Hepatocyte (in vitro differentiated cells): ENCODE measurements at regions not wholly inside any gene's neighbourhood (a gene's known extent, or its start where the extent isn't known, plus 50 kb on each side); places are given as distances from the start of the nearest gene placed in this dataset.

ENCODE experiments used
- DNase-seq: peaks from one replicate; pipeline ENCODE4 v3.0.0-alpha.2; 2016; ENCODE audit warnings: low spot score
- H2AFZ ChIP-seq: fragments of 200-600 bp; sonication (generic); 2 replicates; pipeline ENCODE4 v1.6.0; 2016; ENCODE audit warnings: antibody characterized with exemption, mild to moderate bottlenecking
- H3K27ac ChIP-seq: fragments of 200-600 bp; sonication (generic); 2 replicates; pipeline ENCODE4 v1.5.1; 2016; ENCODE audit warnings: mild to moderate bottlenecking
- H3K27me3 ChIP-seq: fragments of 200-600 bp; sonication (generic); 2 replicates; pipeline ENCODE4 v1.6.1; 2016
- H3K36me3 ChIP-seq: fragments of 200-600 bp; sonication (generic); replicated peaks from 2 replicates; pipeline ENCODE4 v1.5.1; 2016; ENCODE audit warnings: low read depth; ENCODE audit not compliant: insufficient read depth
- H3K4me1 ChIP-seq: fragments of 200-600 bp; sonication (generic); 2 replicates; pipeline ENCODE4 v1.5.1; 2016; ENCODE audit warnings: mild to moderate bottlenecking, moderate library complexity; ENCODE audit not compliant: insufficient read depth
- H3K4me2 ChIP-seq: fragments of 200-600 bp; sonication (generic); 2 replicates; pipeline ENCODE4 v1.6.0; 2016
- H3K4me3 ChIP-seq: fragments of 200-600 bp; sonication (generic); 2 replicates; pipeline ENCODE4 v1.5.1; 2016; ENCODE audit warnings: mild to moderate bottlenecking
- H3K79me2 ChIP-seq: fragments of 200-600 bp; sonication (generic); 2 replicates; pipeline ENCODE4 v1.6.0; 2017; ENCODE audit warnings: mild to moderate bottlenecking
- H3K9me2 ChIP-seq: fragments of 200-600 bp; sonication (generic); replicated peaks from 2 replicates; pipeline ENCODE4 v1.6.0; 2017; ENCODE audit warnings: mild to moderate bottlenecking; ENCODE audit not compliant: insufficient read depth
- H3K9me3 ChIP-seq: fragments of 200-600 bp; sonication (generic); 2 replicates; pipeline ENCODE4 v1.5.1; 2016; ENCODE audit warnings: low read depth, mild to moderate bottlenecking
- H4K20me1 ChIP-seq: fragments of 200-600 bp; sonication (generic); 2 replicates; pipeline ENCODE4 v1.6.0; 2016; ENCODE audit warnings: mild to moderate bottlenecking; ENCODE audit not compliant: insufficient read depth, poor library complexity, severe bottlenecking
- EZH2 ChIP-seq: fragments of 200-600 bp; sonication (generic); IDR thresholded peaks from 2 replicates; pipeline ENCODE4 v1.6.1; 2016; ENCODE audit warnings: antibody characterized with exemption, mild to moderate bottlenecking, borderline replicate concordance
- EZH2phosphoT487 ChIP-seq: fragments of 200-600 bp; sonication (generic); IDR thresholded peaks from one replicate; pipeline ENCODE4 v1.6.1; 2018; ENCODE audit warnings: antibody characterized with exemption, mild to moderate bottlenecking, low read depth, moderate library complexity; ENCODE audit not compliant: unreplicated experiment, severe bottlenecking
- WGBS: methylation state at CpG from one replicate; pipeline ENCODE4 v1.1.6; 2016; ENCODE audit warnings: low lambda C conversion rate; ENCODE audit errors: missing lambda C conversion rate; 5-methylcytosine and 5-hydroxymethylcytosine counted together
- TF ChIP-seq, protein P1 (sequence below): fragments of 200-600 bp; sonication (generic); IDR thresholded peaks from 2 replicates; pipeline ENCODE4 v1.5.1; 2016; ENCODE audit warnings: antibody characterized with exemption, mild to moderate bottlenecking; ENCODE audit not compliant: poor library complexity

DNA sequence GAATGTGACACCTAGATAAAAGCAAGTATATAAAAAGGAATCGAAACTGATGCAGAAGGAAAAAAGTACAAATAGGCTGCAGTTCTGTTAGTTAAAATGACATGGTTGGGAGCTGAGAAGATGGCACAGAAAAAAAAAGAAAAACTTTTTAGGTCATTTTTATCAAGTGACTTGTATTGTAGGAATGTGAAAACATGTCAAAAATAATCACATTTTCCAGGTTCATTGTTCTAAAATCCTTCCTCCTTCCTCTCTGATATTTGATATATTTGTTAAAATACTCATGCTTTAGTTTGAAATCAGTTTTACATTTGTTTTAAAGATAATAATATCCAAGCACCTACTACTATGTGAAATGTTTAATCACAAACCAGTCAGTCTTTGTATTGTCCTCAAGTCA lies 507.9 kb downstream of the PRKD1 start:
- Histone ChIP-seq H3K9me3 (no peaks in the 10 kb centered on the region), H3K79me2 (no peaks in the 10 kb centered on the region), H3K9me2 (no peaks in the 10 kb centered on the region), H3K36me3 (no peaks in the 10 kb centered on the region), H4K20me1 (no peaks in the 10 kb centered on the region), H3K4me2 (no peak overlapping the region), H2AFZ (no peak overlapping the region), H3K4me3 (no peak overlapping the region), H3K4me1 (no peaks in the 10 kb centered on the region), H3K27me3 (no peaks in the 10 kb centered on the region), H3K27ac (no peak overlapping the region)
- no peak for DNase-seq
- 88% methylated on average over 1 of the region's 1 CpG for WGBS
- TF ChIP-seq EZH2 (no peak), EZH2phosphoT487 (no peak)
- TF ChIP-seq, protein P1, sequence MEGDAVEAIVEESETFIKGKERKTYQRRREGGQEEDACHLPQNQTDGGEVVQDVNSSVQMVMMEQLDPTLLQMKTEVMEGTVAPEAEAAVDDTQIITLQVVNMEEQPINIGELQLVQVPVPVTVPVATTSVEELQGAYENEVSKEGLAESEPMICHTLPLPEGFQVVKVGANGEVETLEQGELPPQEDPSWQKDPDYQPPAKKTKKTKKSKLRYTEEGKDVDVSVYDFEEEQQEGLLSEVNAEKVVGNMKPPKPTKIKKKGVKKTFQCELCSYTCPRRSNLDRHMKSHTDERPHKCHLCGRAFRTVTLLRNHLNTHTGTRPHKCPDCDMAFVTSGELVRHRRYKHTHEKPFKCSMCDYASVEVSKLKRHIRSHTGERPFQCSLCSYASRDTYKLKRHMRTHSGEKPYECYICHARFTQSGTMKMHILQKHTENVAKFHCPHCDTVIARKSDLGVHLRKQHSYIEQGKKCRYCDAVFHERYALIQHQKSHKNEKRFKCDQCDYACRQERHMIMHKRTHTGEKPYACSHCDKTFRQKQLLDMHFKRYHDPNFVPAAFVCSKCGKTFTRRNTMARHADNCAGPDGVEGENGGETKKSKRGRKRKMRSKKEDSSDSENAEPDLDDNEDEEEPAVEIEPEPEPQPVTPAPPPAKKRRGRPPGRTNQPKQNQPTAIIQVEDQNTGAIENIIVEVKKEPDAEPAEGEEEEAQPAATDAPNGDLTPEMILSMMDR: no peak

DNA sequence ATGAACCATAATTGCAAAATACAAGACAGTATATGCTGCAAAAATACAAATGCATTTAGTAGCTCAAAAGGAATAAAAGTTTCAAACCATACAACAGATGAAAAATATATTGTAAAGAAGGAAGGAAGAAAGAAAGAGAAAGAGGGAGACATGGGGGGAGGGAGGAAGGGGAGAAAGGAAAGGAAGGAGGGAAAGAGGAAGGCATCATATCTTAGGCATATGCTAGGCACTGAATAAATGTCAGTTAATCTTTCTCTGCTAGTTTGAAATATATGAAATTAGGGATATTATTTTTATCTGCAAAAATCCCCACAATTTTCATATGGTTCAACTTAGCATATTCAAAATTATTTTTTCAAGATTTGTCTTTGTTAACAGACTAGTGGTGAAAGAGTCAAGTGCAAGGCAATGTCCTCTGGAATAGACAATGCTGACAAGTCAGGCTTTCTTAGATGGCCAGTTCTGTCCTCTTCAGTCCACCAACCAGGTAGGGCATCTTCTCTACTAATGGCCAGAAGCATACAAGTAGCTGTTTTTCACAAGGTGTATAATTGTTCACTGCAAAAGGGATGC lies 506.4 kb downstream of the PRKD1 start:
- no peak for DNase-seq
- Histone ChIP-seq H3K4me1 (no peaks in the 10 kb centered on the region), H2AFZ (no peak overlapping the region), H3K9me2 (no peaks in the 10 kb centered on the region), H3K9me3 (no peaks in the 10 kb centered on the region), H3K27me3 (no peaks in the 10 kb centered on the region), H4K20me1 (no peaks in the 10 kb centered on the region), H3K4me2 (no peak overlapping the region), H3K27ac (no peak overlapping the region), H3K36me3 (no peaks in the 10 kb centered on the region), H3K79me2 (no peaks in the 10 kb centered on the region), H3K4me3 (no peak overlapping the region)
- TF ChIP-seq EZH2phosphoT487: no peak
- TF ChIP-seq EZH2: no peak
- TF ChIP-seq, protein P1: no peak

DNA sequence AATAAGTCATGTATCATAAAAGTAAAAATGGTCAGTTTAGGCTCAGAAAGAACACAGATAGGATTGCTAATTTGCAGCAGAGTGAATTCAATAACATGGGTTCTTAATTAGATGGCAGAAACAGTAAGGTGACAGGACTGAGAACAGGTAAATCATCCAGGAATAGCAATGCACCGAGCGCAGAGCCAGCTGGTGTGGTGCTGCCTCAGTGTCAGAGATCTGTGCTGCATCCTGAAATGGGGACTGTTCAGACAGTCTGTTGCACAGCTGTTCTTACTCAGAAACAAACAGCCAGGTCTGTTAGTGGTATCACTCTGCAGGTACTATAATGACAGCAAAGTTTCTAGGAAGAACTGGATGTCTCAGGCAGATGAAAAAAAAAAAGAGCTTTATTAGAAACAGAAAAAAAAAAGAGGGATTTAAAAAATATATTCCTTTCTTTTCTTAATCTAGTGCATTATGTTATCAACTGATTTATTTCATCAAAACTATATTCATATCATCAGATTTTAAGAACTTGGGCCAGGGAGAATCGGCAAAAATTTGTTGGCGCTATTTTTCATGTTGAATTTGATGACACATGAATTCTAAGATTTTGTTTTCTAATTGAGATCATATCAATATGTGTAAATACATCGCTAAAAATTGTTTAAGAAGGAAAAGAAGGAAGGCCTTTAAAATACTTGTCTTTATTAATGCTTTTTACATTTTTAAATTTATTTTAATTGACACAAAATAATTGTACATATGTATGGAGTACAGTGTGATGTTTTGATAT lies 501.8 kb downstream of the PRKD1 start:
- 71% methylated on average over 5 of the region's 5 CpGs for WGBS
- H4K20me1 ChIP-seq: no peaks in the 10 kb centered on the region
- no peak overlapping the region for H3K4me2 ChIP-seq
- DNase-seq: no peak
- no peaks in the 10 kb centered on the region for H3K9me3 ChIP-seq
- H3K4me3 ChIP-seq: no peak overlapping the region
- H3K36me3 ChIP-seq: no peaks in the 10 kb centered on the region
- H3K27me3 ChIP-seq: no peaks in the 10 kb centered on the region
- H2AFZ ChIP-seq: no peak overlapping the region
- TF ChIP-seq, protein P1: no peak
- TF ChIP-seq EZH2 (no peak), EZH2phosphoT487 (no peak)
- no peaks in the 10 kb centered on the region for H3K9me2 ChIP-seq
- no peaks in the 10 kb centered on the region for H3K4me1 ChIP-seq
- H3K79me2 ChIP-seq: no peaks in the 10 kb centered on the region
- no peak overlapping the region for H3K27ac ChIP-seq
